Endodermal cell (in vitro differentiated cells): ENCODE measurements at regions not wholly inside any gene's neighbourhood (a gene's known extent, or its start where the extent isn't known, plus 50 kb on each side); places are given as distances from the start of the nearest gene placed in this dataset.

Experiments
- DNase-seq: peaks from one replicate; pipeline ENCODE4 v3.0.0-alpha.2; 2017
- H3K27ac ChIP-seq: 2 replicates; pipeline ENCODE4 v1.5.1; 2013; ENCODE audit warnings: mild to moderate bottlenecking, low read depth, low read length, moderate library complexity
- H3K27me3 ChIP-seq: 2 replicates; pipeline ENCODE4 v1.6.1; 2013; ENCODE audit warnings: mild to moderate bottlenecking, low read length, moderate library complexity; ENCODE audit not compliant: insufficient read depth, control insufficient read depth, poor library complexity, severe bottlenecking
- H3K36me3 ChIP-seq: 2 replicates; pipeline ENCODE4 v1.7.0; 2013; ENCODE audit warnings: mild to moderate bottlenecking, low read length, moderate library complexity; ENCODE audit not compliant: control insufficient read depth, insufficient read depth
- H3K4me1 ChIP-seq: one replicate; pipeline ENCODE4 v1.7.0; 2013; ENCODE audit warnings: low read length; ENCODE audit not compliant: control insufficient read depth, insufficient read depth
- H3K4me3 ChIP-seq: 2 replicates; pipeline ENCODE4 v1.5.1; 2013; ENCODE audit warnings: mild to moderate bottlenecking, low read length, moderate library complexity
- H3K9ac ChIP-seq: 2 replicates; pipeline ENCODE4 v1.6.1; 2013; ENCODE audit warnings: mild to moderate bottlenecking, low read length, moderate library complexity; ENCODE audit not compliant: poor library complexity, severe bottlenecking; ENCODE audit errors: extremely low read depth
- H3K9me3 ChIP-seq: 2 replicates; pipeline ENCODE4 v1.6.1; 2013; ENCODE audit warnings: mild to moderate bottlenecking, low read length, moderate library complexity; ENCODE audit not compliant: control insufficient read depth
- H3K27ac Mint-ChIP-seq: 2 replicates; pipeline ENCODE4 v1.8.0; 2020; ENCODE audit warnings: mixed read lengths
- H3K27me3 Mint-ChIP-seq: 2 replicates; pipeline ENCODE4 v1.8.0; 2021; ENCODE audit warnings: mild to moderate bottlenecking, mixed read lengths; ENCODE audit not compliant: insufficient read depth
- H3K36me3 Mint-ChIP-seq: 2 replicates; pipeline ENCODE4 v1.8.0; 2020; ENCODE audit warnings: low read depth, mixed read lengths
- H3K4me1 Mint-ChIP-seq: 2 replicates; pipeline ENCODE4 v1.8.0; 2020; ENCODE audit warnings: mixed read lengths
- H3K4me3 Mint-ChIP-seq: 2 replicates; pipeline ENCODE4 v1.8.0; 2020; ENCODE audit warnings: mild to moderate bottlenecking, moderate library complexity, mixed read lengths
- H3K9me3 Mint-ChIP-seq: 2 replicates; pipeline ENCODE4 v1.8.0; 2020; ENCODE audit warnings: mild to moderate bottlenecking, mixed read lengths
- WGBS, 2 experiments: methylation state at CpG; one replicate each; pipeline versions ENCODE4 v1.1.5 to v1.1.7; 2013; ENCODE audit warnings: missing lambda C conversion rate in 2 of 2, mixed read lengths in 1 of 2; ENCODE audit not compliant: insufficient coverage in 1 of 2, insufficient read length in 1 of 2; 5-methylcytosine and 5-hydroxymethylcytosine counted together
- TF ChIP-seq, protein P1 (sequence below): fragments of 200-600 bp; sonication (generic); conservative IDR thresholded peaks from 2 replicates; pipeline ENCODE4 v1.5.0; 2021; ENCODE audit warnings: antibody characterized with exemption, mild to moderate bottlenecking

DNA sequence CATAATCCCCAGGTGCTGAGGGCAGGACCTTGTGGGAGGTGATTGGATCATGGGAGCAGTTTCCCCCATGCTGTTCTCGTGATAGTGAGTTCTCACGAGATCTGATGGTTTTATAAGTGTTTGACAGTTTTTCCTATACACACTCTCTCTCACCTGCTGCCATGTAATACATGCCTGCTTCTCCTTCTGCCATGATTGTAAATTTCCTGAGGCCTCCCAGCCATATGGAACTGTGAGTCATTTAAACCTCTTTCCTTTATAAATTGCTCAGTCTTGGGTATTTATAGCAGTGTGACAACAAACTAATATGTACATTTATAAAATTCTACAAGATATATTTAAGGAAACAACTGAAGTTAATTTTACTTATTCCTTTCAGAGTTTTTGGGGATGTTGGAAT, 170.8 kb upstream of the BET1 start:
- Mint-ChIP-seq H3K36me3 (no peaks in the 10 kb centered on the region), H3K4me3 (no peak overlapping the region), H3K9me3 (no peaks in the 10 kb centered on the region), H3K27me3 (peaks cover 8% of the 10 kb centered on the region), H3K4me1 (no peaks in the 10 kb centered on the region), H3K27ac (no peak overlapping the region)
- DNase-seq, result no peak
- Histone ChIP-seq H3K4me3 (no peak overlapping the region), H3K36me3 (no peaks in the 10 kb centered on the region), H3K4me1 (no peaks in the 10 kb centered on the region), H3K27ac (no peak overlapping the region), H3K9me3 (no peaks in the 10 kb centered on the region), H3K27me3 (peaks cover 19% of the 10 kb centered on the region), H3K9ac (no peak overlapping the region)
- no CpG with 5 or more reads among the region's 2 CpGs for WGBS, 2 experiments
- TF ChIP-seq, protein P1, sequence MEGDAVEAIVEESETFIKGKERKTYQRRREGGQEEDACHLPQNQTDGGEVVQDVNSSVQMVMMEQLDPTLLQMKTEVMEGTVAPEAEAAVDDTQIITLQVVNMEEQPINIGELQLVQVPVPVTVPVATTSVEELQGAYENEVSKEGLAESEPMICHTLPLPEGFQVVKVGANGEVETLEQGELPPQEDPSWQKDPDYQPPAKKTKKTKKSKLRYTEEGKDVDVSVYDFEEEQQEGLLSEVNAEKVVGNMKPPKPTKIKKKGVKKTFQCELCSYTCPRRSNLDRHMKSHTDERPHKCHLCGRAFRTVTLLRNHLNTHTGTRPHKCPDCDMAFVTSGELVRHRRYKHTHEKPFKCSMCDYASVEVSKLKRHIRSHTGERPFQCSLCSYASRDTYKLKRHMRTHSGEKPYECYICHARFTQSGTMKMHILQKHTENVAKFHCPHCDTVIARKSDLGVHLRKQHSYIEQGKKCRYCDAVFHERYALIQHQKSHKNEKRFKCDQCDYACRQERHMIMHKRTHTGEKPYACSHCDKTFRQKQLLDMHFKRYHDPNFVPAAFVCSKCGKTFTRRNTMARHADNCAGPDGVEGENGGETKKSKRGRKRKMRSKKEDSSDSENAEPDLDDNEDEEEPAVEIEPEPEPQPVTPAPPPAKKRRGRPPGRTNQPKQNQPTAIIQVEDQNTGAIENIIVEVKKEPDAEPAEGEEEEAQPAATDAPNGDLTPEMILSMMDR, result no peak

DNA sequence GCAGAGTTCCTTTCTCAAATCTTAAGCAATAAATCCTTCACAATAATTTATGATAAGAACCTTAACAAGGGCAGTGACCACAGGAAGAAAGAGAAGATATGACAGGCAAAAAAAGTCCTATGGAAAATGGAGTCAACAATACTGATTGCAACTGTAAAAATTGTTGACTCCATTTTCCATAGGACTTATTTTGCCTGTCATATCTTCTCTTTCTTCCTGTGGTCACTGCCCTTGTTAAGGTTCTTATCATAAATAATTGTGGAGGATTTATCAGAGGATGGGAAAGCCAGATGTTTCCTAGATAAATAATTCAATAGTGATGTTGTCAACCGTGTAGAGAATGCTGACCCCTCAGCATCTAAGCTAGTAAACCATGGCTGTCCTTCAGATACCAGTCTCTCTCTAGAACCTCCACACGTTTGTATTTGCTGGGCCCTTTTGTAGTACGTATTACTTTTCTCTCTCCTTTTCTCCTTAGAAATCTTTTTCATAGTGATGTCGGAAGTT, 172.6 kb upstream of the BET1 start:
- no peak overlapping the region for H3K27ac Mint-ChIP-seq

DNA sequence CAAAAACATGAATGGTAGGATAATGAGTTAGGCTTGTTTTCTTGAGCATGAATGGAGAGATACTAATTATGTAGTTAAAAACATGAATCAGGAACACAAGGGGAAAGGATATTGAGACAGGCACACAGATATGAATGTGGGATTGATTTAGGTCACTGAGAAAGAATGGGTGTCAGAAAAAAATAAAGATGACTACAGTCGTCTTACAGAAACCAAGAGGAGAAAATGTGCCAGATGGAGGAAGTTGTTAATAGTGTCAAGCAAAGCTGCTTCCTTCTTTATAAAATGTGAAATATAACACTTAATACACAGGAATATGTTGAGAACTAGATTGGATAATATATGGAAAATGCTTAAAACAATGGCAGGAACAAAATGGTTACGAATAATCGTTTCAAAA, 173.3 kb upstream of the BET1 start:
- peaks cover 9% of the 10 kb centered on the region for H3K4me1 Mint-ChIP-seq
- WGBS, 2 experiments, result 100% methylated on average over 1 of the region's 3 CpGs; no CpG with 5 or more reads in 1 of the 2 experiments

More for the DNA sequence above, 172.6 kb upstream of the BET1 start:
- H3K27me3 Mint-ChIP-seq, result peaks cover 8% of the 10 kb centered on the region
- no peak overlapping the region for H3K4me3 Mint-ChIP-seq
- H3K9me3 Mint-ChIP-seq, result no peaks in the 10 kb centered on the region
- no peaks in the 10 kb centered on the region for H3K36me3 Mint-ChIP-seq
- H3K36me3 ChIP-seq, result no peaks in the 10 kb centered on the region
- no peaks in the 10 kb centered on the region for H3K9me3 ChIP-seq
- H3K27ac ChIP-seq, result no peak overlapping the region
- H3K27me3 ChIP-seq, result peaks cover 19% of the 10 kb centered on the region
- no peaks in the 10 kb centered on the region for H3K4me1 ChIP-seq
- no peak for DNase-seq
- TF ChIP-seq, protein P1, result no peak
- H3K9ac ChIP-seq, result no peak overlapping the region
- WGBS, 2 experiments, result 89 to 100% methylated on average over 3 to 4 of the region's 4 CpGs
- no peak overlapping the region for H3K4me3 ChIP-seq
- peaks cover 9% of the 10 kb centered on the region for H3K4me1 Mint-ChIP-seq

More for the DNA sequence above, 173.3 kb upstream of the BET1 start:
- Histone ChIP-seq H3K36me3 (no peaks in the 10 kb centered on the region), H3K27me3 (peaks cover 19% of the 10 kb centered on the region), H3K9ac (no peak overlapping the region), H3K4me3 (no peak overlapping the region), H3K4me1 (no peaks in the 10 kb centered on the region), H3K27ac (no peak overlapping the region), H3K9me3 (no peaks in the 10 kb centered on the region)
- no peaks in the 10 kb centered on the region for H3K36me3 Mint-ChIP-seq
- TF ChIP-seq, protein P1, result no peak
- no peaks in the 10 kb centered on the region for H3K9me3 Mint-ChIP-seq
- no peak overlapping the region for H3K4me3 Mint-ChIP-seq
- no peak overlapping the region for H3K27ac Mint-ChIP-seq
- H3K27me3 Mint-ChIP-seq, result peaks cover 8% of the 10 kb centered on the region
- no peak for DNase-seq
